ENCODE measurements at regions not wholly inside any gene's neighbourhood (a gene's known extent, or its start where the extent isn't known, plus 50 kb on each side); places are given as distances from the start of the nearest gene placed in this dataset.
"Not testable (repeated sequence)": the region's sequence is repeated elsewhere in the genome, so short reads cannot be mapped to it uniquely, and the experiment has no call there.

DNA sequence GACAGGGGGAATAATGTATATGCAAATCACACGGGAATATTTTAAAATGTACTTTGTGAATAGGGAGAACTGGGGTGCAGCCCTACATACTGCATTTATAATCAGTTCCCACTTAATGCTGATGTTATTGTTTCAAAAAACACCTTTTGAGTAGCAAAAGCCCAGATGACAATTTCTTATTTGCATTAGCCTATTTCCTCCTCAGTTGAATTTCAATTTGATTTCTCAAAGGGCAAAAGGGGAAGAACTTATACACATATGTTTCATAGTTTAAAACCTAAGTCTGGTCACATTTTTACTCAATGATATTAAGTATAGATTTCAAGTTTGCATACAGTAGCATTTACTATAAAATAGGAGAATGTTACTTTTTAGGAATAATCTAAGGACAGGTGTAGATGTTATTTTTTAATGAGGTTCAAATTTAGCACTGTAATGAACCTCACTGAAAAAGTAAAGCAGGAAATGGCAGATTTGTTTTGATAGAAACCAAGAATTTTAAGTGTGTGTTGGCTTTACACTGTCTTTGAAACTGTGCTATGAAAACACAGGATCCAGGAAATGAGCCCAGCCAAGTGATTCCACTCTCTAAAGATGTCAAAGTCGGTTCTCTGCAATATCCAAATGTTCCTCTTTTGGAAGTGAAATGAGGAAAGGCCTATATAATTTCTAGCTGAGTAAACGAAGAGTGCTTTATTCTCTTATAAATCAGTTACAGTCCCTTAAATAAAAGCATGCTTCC is 367.4 kb downstream of the BTG1 start:
- peak; percentile 27 for DNase-seq

DNA sequence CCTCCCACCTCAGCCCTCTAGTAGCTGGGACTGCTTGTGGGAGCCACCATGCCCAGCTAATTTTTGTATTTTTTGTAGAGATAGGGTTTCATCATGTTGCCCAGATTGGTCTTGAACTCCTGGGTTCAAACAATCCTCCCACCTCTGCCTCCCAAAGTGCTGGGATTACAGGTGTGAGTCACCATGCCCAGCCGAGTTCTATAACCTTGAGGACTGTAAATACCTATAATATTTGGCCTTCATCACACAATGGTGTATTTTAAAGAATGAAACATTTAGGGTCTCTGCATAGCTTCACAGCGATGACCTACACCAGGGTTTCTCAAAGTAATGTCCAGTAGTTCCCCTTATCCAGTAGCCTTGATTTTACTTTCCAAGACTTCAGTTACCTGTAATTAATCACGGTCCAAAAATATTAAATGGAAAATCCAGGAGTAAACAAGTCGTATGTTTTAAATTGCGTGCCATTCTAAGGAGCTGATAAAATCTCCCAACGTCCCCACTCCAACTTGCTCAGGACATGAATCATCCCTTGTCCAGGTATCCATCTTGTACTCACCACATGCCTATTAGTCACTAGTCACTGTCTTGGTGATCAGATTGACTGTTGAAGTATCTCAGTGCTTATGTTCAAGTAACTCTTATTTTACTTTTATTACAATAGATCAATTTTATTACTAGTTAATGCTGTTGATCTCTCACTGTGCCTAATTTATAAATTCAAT is 368.2 kb downstream of the BTG1 start:
- DNase-seq, result no peak

DNA sequence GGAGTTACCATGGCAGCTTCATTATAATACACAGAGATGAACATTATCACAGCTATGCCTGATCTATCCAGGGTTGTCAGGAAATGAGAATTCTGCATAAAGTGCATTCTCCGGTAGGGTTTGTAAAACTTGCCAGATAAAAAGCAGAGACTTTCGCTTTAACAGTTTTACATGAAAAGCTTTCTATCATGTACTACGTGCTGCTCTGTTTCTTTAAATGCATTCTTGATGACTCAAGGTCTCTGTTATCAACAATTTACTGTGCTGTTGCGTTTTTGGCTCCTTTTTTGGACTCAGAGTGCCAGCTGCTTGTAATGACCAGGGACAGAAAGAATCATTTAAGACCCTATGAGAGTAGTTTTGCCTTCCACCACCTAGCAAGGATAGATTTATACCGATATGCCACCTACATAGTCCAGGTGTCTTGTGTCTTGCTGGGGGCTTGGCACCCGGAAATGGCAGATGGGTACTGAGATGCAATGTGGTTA is 371.2 kb downstream of the BTG1 start:
- DNase-seq, result no peak

DNA sequence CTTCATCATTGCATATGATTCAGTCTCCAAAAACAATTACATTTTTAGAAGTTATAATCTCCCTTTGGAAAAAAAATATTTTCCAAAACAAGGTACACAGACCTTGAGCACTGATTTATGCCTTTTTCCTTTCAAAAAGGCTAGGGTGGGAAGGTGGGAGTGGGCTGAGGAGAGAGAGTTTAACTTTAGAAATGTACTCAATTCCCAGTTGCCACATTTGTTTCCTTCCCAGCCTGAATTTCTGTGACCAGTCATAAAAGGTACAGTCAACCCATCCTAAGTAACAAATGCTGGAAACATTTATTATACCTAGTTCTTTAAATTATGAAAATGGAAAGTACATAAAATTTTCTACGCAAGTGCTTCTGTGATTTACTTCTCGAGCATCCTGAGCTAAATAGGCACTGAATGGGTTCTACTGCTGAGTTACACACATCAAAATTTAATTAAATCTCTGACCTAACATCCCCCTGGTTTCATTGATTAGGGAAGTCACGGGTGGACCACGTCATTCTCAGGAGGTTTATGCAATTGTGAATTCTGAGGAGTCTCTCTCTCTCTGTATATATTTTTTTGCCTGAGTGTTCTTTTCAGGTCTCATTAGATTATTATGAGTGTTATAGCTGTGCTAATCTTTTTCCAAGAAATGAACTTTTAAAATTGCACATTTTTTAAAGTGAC is 371.8 kb downstream of the BTG1 start:
- DNase-seq, result no peak

DNA sequence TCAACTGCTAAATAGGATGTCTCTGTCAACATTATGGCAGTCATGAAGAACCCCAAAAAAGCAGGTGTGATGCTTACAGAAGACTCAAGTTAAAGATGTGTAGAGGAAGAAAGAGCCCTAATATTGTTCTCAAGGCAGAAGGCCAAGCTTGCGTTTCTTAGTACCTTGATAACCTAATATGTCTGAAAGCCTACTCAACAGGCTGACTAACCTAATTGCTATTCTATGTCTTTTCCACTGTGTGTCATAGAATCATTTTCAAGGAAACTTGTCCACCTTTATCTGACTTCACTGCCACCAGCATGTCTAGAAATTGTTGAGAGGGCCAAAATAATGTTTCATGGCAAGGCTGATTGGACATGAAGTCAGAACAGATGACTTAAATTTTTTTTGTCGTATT is 373.2 kb downstream of the BTG1 start:
- DNase-seq, result no peak

DNA sequence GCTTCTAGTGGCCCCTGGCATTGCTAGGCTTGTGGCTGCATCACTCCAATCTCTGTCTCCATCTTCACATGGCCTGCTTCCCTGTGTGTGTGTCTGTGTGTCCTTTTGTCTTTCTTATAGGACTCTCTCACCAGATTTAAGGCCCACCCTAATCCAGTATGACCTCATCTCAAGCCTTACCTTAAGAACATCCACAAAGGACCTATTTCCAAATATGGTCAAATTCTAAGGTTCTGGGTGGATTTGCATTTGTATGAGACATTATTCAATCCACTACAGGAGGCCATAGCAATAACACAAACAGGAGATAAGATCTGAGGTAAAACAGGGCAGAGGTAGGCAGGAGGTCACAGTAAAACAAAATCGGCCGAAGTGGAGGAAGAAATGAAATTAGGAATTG is 375.9 kb downstream of the BTG1 start:
- no peak for DNase-seq

DNA sequence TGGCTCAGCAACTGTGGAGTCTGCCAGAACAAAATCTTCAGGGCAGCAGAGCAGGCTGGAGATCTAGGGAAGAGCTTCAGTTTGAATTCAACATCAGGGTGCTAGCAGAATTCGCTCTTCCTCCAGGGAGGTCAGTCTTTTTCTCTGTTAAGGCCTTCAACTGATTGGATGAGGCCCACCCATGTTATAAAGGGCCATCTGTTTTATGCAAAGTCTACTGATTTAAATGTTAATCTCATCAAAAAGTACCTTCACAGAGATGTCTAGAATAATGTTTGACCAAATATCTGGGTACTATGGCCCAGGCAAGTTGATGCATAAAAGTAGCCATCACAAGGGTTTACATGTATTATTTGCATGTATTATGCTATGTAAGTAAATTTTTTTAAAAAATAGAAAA is 378.4 kb downstream of the BTG1 start:
- DNase-seq, result no peak

DNA sequence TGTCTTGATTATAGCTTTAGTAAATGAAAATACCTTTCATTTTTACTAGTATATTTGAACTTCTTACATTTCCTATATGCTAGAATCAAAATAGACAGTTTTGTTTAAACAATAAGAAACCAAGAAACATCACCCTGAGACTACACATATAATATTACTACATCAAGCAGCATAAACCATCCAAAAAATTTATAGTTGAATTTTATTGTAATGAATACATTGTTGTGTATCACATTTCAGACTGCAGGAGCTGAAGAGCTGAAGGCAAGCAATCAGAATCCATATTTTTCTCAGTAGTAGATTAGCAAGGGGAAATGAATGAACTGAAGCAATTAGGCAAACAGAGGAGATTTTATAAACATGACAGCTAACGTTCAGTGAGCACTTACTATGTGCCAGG is 379.2 kb downstream of the BTG1 start:
- DNase-seq, result no peak

DNA sequence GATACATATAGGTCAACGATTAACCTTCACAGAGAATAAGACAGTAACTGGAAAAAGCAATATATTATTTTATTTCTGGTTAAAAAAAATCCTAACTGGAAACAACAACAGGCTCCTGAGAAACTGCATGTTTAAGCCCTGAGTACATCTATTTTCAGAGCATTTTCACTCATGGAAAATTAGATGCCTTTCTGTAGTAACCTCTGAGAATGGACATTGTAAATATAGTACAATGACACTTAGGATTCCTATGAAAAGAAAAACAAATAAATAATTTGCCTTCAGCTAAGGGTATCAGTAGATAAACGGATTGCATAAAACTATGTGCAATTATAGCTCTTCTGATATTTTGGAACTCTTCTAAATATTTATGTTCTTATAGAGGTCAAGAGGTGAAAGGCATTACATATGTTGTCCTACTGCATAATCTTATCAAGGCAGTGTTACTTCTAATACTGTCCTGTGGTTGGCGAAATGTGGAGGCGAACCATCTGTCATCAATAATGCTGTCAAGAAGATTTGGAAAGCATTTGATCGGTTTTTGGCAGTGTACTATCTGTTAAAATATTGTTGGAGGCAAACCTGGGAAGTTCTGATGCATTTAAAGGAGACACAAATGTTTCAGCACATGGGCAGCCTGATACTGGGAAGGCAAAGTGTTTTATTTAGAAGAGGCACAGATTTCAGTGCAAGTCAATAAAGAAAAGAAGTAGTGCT is 381.8 kb downstream of the BTG1 start:
- DNase-seq, result no peak

DNA sequence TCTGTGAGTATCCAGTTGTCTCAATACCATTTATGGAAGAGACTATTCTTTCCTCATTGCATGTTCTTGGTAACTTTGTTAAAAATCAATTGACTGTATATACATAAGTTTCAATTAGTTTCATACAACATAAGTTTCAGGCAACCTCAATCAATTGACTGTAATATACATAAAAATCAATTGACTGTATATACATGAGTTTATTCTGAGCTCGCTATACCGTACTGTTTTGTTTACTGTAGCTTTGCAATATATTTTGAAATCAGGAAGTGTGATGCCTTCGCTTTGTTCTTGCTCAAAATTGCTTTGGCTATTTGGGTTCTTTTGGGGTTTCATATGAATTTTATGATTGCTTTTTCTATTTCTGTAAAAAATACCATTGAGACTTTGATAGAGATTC is 392.0 kb downstream of the BTG1 start:
- DNase-seq, result no peak

DNA sequence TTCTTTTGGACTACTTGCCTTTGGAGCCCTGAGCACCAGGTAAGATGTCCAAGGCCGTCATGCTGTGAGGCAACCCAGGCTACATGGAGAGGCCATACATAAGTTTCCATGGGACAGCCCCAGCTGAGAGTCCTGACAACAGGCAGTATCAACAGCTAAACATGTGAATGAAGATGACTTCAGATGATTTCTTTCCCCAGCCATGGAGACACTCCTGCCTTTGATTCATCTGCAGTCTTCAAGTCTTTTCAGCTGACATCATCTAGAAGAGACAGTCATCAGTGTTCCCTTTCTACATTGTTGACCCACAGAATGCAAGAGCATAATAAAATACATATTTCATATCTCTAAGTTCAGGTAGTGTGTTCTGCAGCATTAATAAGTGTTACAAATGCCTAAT is 398.7 kb downstream of the BTG1 start:
- no peak for DNase-seq

DNA sequence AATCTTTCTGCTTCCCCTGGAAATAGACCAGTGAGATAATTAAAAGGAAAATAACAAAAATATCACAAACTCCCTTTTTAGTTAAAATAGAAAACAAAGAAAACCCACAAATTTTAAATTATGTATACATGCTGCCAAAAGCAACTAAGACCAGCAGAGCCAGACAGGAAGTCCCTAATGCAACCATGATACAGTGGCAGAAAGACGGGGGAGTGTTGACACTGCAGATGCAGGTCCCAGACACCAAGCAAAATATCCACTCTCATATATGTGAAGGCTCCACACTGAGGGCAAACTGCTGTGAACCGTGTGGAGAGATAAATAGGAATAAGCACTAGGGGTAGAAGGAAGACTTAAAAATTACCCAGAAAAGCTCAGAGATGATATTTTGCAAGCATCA is 401.0 kb downstream of the BTG1 start:
- no peak for DNase-seq

DNA sequence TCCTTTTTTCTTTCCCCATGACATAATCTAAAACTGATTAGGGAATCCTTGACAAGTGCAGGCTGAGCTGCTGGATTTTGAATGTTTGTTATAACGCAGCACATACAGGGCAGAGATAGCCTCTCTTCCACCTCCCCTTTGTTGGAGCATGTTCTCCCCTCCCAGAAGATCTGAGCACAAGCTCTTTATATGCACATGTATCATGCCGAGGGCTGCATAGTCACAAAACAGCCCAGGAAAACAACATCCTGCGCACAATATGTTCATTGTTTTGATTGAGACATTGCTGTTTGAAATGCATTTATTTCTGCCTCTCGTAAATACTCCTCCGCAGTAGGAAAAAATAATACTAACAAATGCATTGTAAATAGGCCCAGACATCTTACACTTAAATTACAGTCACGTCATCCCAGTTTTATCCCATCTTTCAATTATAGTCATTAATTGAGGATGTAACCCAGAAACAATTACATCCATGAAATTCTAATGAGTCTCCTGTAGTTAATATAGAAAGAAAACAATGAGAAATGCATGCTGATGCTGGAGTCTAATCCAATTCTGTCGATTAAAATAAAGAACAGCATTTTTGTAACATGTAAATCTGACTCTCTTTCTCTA is 401.8 kb downstream of the BTG1 start:
- no peak for DNase-seq

DNA sequence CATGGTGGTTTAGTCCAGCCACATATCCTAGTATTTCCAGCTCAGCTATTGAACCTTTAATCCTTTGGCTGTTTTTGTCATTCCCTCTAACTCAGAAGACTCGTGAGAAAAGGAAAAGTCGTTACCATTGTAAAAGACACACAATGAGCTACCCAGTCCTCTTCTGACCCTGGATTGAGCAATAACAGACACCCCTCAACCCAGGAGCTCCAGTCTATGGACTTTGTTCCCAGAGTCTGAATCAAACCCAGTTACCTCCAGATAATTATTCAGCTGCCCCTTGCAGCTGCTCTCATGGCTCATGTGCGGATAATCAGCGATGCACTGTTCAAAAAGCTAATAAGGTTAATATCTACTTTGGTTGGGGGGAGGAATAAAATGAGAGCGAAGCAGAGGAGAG is 402.4 kb downstream of the BTG1 start:
- no peak for DNase-seq

DNA sequence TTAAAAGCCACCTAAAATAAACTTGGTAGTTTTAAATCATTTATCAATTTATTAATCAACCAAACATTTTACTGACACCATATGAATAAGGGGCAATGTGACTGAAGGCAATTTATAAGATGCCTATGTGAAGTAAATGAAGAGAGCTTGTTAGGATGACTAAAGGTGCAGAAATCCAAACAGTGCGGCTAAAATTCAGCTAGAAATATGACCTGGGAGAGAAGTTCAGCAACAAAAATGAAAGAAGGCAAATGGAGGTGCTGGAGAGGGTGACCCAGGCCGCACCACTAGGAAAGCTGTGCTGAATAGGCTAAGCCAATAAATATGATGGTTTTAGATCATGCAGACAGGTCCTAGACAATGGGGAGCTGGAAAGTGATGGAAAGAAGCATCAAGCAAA is 403.7 kb downstream of the BTG1 start:
- no peak for DNase-seq

DNA sequence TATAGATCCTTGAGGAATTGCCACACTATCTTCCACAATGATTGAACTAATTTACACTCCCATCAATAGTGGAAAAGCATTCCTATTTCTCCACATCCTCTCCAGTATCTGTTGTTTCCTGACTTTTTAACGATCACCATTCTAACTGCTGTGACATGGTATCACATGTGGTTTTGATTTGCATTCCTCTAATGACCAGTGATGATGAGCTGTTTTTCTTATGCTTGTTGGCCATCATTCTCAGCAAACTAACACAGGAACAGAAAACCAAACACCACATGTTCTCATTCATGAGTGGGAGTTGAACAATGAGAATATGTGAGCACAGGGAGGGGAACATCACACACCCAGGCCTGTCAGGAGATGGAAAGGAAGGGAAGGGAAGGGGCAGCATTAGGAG is 411.8 kb downstream of the BTG1 start:
- DNase-seq, result not testable (repeated sequence)

DNA sequence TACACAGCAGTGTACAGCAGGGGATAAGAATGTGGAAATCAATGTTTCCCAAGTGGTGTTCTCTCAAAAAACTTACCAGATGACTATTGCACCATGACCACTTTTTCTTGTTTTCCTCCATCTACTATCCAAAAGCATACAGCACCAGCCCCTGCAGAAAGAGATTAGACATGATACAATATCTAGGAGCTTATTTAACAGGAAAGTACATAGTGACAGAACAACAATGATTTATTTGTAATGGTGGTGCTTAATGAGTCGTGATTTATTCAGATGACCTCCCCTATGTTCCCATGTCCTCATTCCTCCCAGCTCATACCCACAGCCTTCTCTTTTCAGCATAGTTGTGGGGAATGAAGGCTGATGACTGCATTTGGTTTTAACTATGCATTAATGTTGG is 413.6 kb downstream of the BTG1 start:
- no peak for DNase-seq

DNA sequence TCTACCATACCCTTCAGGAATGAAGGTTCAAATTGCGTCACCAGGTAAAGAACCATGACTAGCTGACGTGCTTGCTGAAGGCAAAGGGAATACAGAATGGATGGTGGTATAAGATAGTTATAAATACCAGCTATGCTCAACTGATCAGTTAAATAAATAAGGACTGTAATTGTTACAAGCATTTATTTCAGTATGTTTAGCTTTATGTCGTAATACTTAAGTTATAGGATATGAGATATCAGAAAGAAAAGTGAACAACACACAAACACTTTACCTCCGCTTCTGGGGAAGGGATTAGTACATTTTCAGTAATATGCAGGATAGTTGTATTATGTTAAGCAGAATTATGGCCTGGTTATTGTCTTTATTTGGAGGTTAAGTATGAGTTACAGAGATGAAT is 416.1 kb downstream of the BTG1 start:
- DNase-seq, result no peak

DNA sequence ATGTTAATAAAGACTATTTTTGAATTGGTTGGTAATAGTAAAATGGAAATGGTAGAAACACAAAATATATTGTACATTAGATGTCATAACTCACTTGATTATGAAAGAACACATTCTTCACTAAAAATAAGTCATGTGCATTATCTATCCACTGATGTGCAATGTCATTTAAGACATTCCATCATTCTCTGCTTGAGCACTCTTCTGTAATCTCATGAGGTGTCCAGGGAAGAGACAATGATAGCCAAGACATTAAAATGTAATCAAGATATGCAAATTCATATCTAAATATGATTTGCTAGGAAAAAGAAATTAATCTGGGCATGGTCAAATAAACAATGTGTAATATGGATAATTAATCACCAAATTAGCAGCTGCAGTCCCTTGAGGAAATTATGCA is 422.5 kb downstream of the BTG1 start:
- DNase-seq, result no peak

DNA sequence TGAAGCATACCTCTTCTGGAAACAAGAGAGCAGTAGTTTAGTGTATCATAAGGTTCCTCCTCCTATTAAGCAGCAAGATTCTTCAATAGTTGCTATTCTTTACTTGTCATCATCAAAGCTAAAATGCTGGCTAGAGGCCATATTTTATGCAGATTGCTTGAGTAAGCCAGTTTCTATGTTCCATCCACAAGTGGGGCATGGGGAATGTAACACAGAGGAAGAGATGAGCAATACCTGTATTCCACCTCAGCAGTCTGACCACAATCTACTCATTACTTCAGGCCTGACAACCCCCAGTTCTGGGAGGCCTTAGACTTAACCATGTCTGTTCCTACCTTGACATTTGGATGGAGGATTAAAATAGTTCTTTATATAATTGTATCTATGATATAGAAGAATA is 423.6 kb downstream of the BTG1 start:
- no peak for DNase-seq

DNA sequence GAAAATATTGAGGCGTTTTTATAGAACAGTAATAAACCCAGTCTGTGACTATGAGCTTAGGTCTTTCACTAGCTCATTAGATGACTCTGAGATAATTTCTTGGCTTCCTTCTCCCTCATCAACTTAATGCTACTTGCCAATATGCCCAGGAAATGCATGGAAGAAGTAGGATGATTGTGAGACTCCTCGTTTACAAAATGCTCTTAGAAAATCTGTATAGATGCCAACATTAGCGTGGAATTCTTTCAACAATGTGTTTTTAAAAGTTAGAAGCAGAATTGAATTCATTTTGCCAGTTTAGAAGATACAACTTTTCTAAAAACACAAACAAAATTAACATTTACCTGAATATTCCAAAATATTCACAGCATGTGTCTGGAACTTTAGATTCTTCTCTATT is 424.6 kb downstream of the BTG1 start:
- DNase-seq, result no peak

DNA sequence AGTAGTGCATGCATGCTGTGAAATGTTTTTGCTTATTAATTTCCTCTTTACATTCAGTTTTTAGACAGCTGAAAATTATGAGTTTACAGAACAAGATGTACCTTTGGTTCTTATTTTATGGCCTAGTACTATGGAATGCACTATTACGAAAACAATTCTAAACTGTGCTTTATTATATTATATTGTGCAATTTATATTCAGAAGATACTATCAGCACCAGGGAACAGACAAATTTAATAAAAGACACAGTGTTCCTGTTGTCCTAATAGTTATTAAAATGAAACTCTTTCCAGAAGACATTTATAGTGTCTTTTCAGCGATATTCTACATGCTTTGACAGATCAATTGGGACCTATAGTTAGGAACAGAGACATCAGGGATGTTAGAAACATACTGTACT is 427.3 kb downstream of the BTG1 start:
- DNase-seq, result no peak

DNA sequence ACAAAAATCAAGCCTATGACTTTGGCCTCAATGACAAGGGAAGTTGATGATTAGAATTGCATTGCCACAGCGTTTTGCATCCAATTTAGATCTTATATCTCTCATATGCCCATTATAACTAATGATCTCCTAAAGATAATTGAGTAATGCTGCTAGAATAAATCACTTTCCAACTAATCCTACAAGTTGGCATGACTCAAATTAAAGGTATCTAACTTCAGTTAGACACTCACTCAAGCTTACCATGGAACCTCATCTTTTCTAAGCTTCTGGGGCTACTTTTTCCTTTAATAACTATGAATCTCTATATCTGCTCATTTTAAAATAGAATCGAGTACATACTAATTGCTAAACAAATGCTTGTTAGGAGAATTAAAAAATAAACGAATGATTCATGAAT is 427.8 kb downstream of the BTG1 start:
- no peak for DNase-seq
